Lung (tissue), 11 donors: ENCODE measurements at regions not wholly inside any gene's neighbourhood (a gene's known extent, or its start where the extent isn't known, plus 50 kb on each side); places are given as distances from the start of the nearest gene placed in this dataset.
A peak's percentile ranks its signal among the peaks of the same experiment; 100 is the strongest.

Experiments
- ATAC-seq: fragments of 200-7000 bp; cut with Tn5 transposase; one replicate; pipeline ENCODE4 v1.9.1; 2020; ENCODE audit warnings: moderate number of reproducible peaks; ENCODE audit not compliant: insufficient read depth, low FRiP score
- DNase-seq, 3 donors: peaks; one replicate each; pipeline ENCODE4 v3.0.0-alpha.2; 2013 to 2017
- H3K27ac ChIP-seq, 2 donors: one replicate each; pipeline ENCODE4 v1.5.1; 2013; ENCODE audit warnings: mild to moderate bottlenecking in 2 of 2, moderate library complexity in 2 of 2, control low read depth in 1 of 2, inconsistent platforms in 1 of 2, low read depth in 1 of 2, low read length in 1 of 2
- H3K27me3 ChIP-seq, 3 donors: one replicate each; pipeline ENCODE4 v1.5.1; 2013; ENCODE audit warnings: low read length in 2 of 3; ENCODE audit not compliant: control insufficient read depth in 3 of 3, insufficient read depth in 3 of 3
- H3K36me3 ChIP-seq, 4 donors: one replicate each; pipeline ENCODE4 v1.5.1; 2013; ENCODE audit warnings: low read length in 4 of 4, mild to moderate bottlenecking in 1 of 4, moderate library complexity in 1 of 4; ENCODE audit not compliant: control insufficient read depth in 4 of 4, insufficient read depth in 4 of 4
- H3K4me1 ChIP-seq, 5 donors: one replicate each; pipeline ENCODE4 v1.5.1; 2013; ENCODE audit warnings: low read length in 5 of 5, mild to moderate bottlenecking in 2 of 5, moderate library complexity in 1 of 5; ENCODE audit not compliant: control insufficient read depth in 5 of 5, insufficient read depth in 5 of 5
- H3K4me3 ChIP-seq: one replicate; pipeline ENCODE4 v1.5.1; 2013; ENCODE audit warnings: mild to moderate bottlenecking, control low read depth, moderate library complexity
- H3K9ac ChIP-seq, 2 donors: one replicate each; pipeline ENCODE4 v1.5.1; 2013; ENCODE audit warnings: low read length in 2 of 2, control low read depth in 1 of 2; ENCODE audit not compliant: insufficient read depth in 1 of 2
- H3K9me3 ChIP-seq, 4 donors: one replicate each; pipeline ENCODE4 v1.5.1; 2013; ENCODE audit warnings: low read length in 3 of 4, mild to moderate bottlenecking in 1 of 4, moderate library complexity in 1 of 4; ENCODE audit not compliant: control insufficient read depth in 4 of 4, insufficient read depth in 3 of 4
- CTCF ChIP-seq: IDR thresholded peaks from 2 replicates; pipeline ENCODE4 v1.5.1; 2012; ENCODE audit warnings: mild to moderate bottlenecking; ENCODE audit errors: control extremely low read depth, extremely low read depth
- WGBS, 2 donors: extraction: QIAGEN DNeasy Blood & Tissue Kit; methylation state at CpG; one replicate each; pipeline ENCODE4 v1.1.7; 2013; 5-methylcytosine and 5-hydroxymethylcytosine counted together
- donor health status: control.
- donor health status: control.
- donor health status: Bipolar disorder and iron deficiency.
- donor health status: healthy.
- donor health status: DM: yes; HTN: yes; CAD: no.

- Histone ChIP-seq H3K27me3 (no peaks in the 10 kb centered on the region), H3K27ac (no peak overlapping the region), H3K4me3 (no peak overlapping the region), H3K9me3 (no peaks in the 10 kb centered on the region), H3K36me3 (no peaks in the 10 kb centered on the region), H3K9ac (no peak overlapping the region), H3K4me1 (peaks cover 0 to 9% (median 2%) of the 10 kb centered on the region in 5 donors)
- DNase-seq (no peak), ATAC-seq (no peak)
- 82 to 83% methylated on average over 7 of the region's 7 CpGs for whole genome bisulfite sequencing, 2 donors
- TF ChIP-seq CTCF: no peak
Observed at GRCh38 chr7:19920705-19921104, 147.3 kb upstream of the TMEM196 start.

- 60 to 83% methylated on average over 6 of the region's 6 CpGs for WGBS, 2 donors
- DNase-seq (peak; percentile 52 to 83 (median 72)), ATAC-seq (peak; percentile 10)
- Histone ChIP-seq H3K27ac (no peak overlapping the region), H3K27me3 (no peaks in the 10 kb centered on the region), H3K9me3 (no peaks in the 10 kb centered on the region), H3K9ac (no peak overlapping the region), H3K4me1 (peaks cover 0 to 9% (median 2%) of the 10 kb centered on the region in 5 donors), H3K4me3 (no peak overlapping the region), H3K36me3 (no peaks in the 10 kb centered on the region)
- no peak for TF ChIP-seq CTCF
Observed at GRCh38 chr7:19920166-19920565, 146.7 kb upstream of the TMEM196 start.

GRCh38 chr7:19919261-19920095 is 146.1 kb upstream of the TMEM196 start:
- DNase-seq (peak; percentile 53 to 89 (median 85)), ATAC-seq (no peak)
- no peak for TF ChIP-seq CTCF
- H3K4me3 ChIP-seq: no peak overlapping the region
- H3K9me3 ChIP-seq: no peaks in the 10 kb centered on the region
- H3K9ac ChIP-seq: no peak overlapping the region
- no peaks in the 10 kb centered on the region for H3K27me3 ChIP-seq
- WGBS, 2 donors: 52 to 75% methylated on average over 6 of the region's 6 CpGs
- H3K36me3 ChIP-seq: no peaks in the 10 kb centered on the region
- peaks cover 0 to 9% (median 2%) of the 10 kb centered on the region in 5 donors for H3K4me1 ChIP-seq
- H3K27ac ChIP-seq: no peak overlapping the region
